Gastroesophageal sphincter (tissue), 3 donors: ENCODE measurements at regions not wholly inside any gene's neighbourhood (a gene's known extent, or its start where the extent isn't known, plus 50 kb on each side); places are given as distances from the start of the nearest gene placed in this dataset.

Source experiments
- EP300 ChIP-seq: sonication (generic); formaldehyde crosslinking; IDR thresholded peaks from one replicate; pipeline ENCODE4 v1.6.1; 2017; ENCODE audit warnings: antibody characterized with exemption, mild to moderate bottlenecking
- POLR2A ChIP-seq, 2 donors: fragments of 450-650 bp; IDR thresholded peaks; one replicate each; pipeline ENCODE4 v1.6.1; 2017; ENCODE audit warnings: antibody characterized with exemption in 2 of 2, mild to moderate bottlenecking in 2 of 2, moderate library complexity in 1 of 2
- TF ChIP-seq, protein P1 (sequence below), 4 experiments: fragments of 200-600 bp in 2 of 4; fragments of 450-650 bp in 2 of 4; sonication (generic) in 1 of 4; IDR thresholded peaks; one replicate each; pipeline ENCODE4 v1.5.1; 2017 to 2019; ENCODE audit warnings: antibody characterized with exemption in 4 of 4, mild to moderate bottlenecking in 2 of 4, moderate library complexity in 2 of 4

DNA sequence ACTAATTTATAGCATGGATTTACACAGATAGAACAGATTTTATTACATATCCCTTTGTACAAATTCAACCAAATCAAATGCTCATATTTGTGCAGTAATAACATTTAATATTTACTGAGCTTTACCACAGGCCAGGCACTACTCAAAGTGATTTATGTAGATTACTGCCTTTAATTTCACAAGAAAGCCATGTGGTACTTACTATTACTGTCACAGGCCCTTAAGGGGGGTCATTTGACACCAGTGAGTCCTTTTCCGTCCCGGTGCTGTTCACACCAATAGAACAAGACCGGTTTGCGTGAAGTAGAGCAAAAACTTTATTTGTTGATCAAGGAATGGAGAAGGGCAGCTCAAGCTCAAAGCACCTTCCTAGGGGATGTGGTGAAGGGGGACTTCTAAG lies 308.5 kb upstream of the KCNN2 start:
- TF ChIP-seq POLR2A (IDR thresholded peaks at IDR 0.05) (no peak), EP300 (no peak)
- TF ChIP-seq, protein P1, sequence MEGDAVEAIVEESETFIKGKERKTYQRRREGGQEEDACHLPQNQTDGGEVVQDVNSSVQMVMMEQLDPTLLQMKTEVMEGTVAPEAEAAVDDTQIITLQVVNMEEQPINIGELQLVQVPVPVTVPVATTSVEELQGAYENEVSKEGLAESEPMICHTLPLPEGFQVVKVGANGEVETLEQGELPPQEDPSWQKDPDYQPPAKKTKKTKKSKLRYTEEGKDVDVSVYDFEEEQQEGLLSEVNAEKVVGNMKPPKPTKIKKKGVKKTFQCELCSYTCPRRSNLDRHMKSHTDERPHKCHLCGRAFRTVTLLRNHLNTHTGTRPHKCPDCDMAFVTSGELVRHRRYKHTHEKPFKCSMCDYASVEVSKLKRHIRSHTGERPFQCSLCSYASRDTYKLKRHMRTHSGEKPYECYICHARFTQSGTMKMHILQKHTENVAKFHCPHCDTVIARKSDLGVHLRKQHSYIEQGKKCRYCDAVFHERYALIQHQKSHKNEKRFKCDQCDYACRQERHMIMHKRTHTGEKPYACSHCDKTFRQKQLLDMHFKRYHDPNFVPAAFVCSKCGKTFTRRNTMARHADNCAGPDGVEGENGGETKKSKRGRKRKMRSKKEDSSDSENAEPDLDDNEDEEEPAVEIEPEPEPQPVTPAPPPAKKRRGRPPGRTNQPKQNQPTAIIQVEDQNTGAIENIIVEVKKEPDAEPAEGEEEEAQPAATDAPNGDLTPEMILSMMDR (IDR thresholded peaks at IDR 0.05), result no peak
